Glomerular endothelial cell (primary cell): ENCODE measurements at regions not wholly inside any gene's neighbourhood (a gene's known extent, or its start where the extent isn't known, plus 50 kb on each side); places are given as distances from the start of the nearest gene placed in this dataset.
"Not testable (repeated sequence)": the region's sequence is repeated elsewhere in the genome, so short reads cannot be mapped to it uniquely, and the experiment has no call there.

Source experiments
- DNase-seq: peaks from one replicate; pipeline ENCODE4 v3.0.0-alpha.2; 2011; ENCODE audit warnings: low read depth, low spot score; ENCODE audit errors: extremely low read depth

- no peak for DNase-seq
Measured at GRCh38 chr3:103410231-103410630, 975.4 kb downstream of the ZPLD1 start.

GRCh38 chr3:103421460-103421859 is 986.6 kb downstream of the ZPLD1 start:
- DNase-seq = no peak

GRCh38 chr3:103437883-103438282 is 1003.1 kb downstream of the ZPLD1 start:
- DNase-seq = no peak

GRCh38 chr3:103440539-103441203 is 1005.9 kb downstream of the ZPLD1 start:
- DNase-seq = no peak

- no peak for DNase-seq
Measured at GRCh38 chr3:103446953-103447629, 1012.3 kb downstream of the ZPLD1 start.

GRCh38 chr3:103453152-103453551 is 1018.3 kb downstream of the ZPLD1 start:
- no peak for DNase-seq

GRCh38 chr3:103459815-103460214 is 1025.0 kb downstream of the ZPLD1 start:
- DNase-seq = no peak

- DNase-seq = no peak
Measured at GRCh38 chr3:103470498-103470897, 1035.7 kb downstream of the ZPLD1 start.

GRCh38 chr3:103494011-103494410 is 1059.2 kb downstream of the ZPLD1 start:
- DNase-seq = no peak

- no peak for DNase-seq
Measured at GRCh38 chr3:103494512-103494911, 1059.7 kb downstream of the ZPLD1 start.

GRCh38 chr3:103495186-103495585 is 1060.4 kb downstream of the ZPLD1 start:
- no peak for DNase-seq

GRCh38 chr3:103499132-103499900 is 1064.5 kb downstream of the ZPLD1 start:
- no peak for DNase-seq

- DNase-seq = no peak
Measured at GRCh38 chr3:103499967-103500366, 1065.2 kb downstream of the ZPLD1 start.

GRCh38 chr3:103510760-103511159 is 1075.9 kb downstream of the ZPLD1 start:
- DNase-seq = no peak

GRCh38 chr3:103511891-103512290 is 1077.1 kb downstream of the ZPLD1 start:
- DNase-seq = no peak

GRCh38 chr3:103512595-103512994 is 1077.8 kb downstream of the ZPLD1 start:
- no peak for DNase-seq

GRCh38 chr3:103513003-103513402 is 1078.2 kb downstream of the ZPLD1 start:
- no peak for DNase-seq

- DNase-seq = no peak
Measured at GRCh38 chr3:103515116-103515515, 1080.3 kb downstream of the ZPLD1 start.

- DNase-seq = no peak
Measured at GRCh38 chr3:103516950-103517349, 1082.1 kb downstream of the ZPLD1 start.

GRCh38 chr3:103531327-103531726 is 1096.5 kb downstream of the ZPLD1 start:
- DNase-seq = not testable (repeated sequence)

GRCh38 chr3:103532986-103533385 is 1098.2 kb downstream of the ZPLD1 start:
- no peak for DNase-seq

- DNase-seq = no peak
Measured at GRCh38 chr3:103554451-103554850, 1119.6 kb downstream of the ZPLD1 start.
